CD4-positive, CD25-positive, alpha-beta regulatory T cell (primary cell): ENCODE measurements at regions not wholly inside any gene's neighbourhood (a gene's known extent, or its start where the extent isn't known, plus 50 kb on each side); places are given as distances from the start of the nearest gene placed in this dataset.

Experiments
- ATAC-seq, 2 donors: fragments of 150-1000 bp; cut with Tn5 transposase; one replicate each; pipeline ENCODE4 v1.10.0; 2021; ENCODE audit warnings: low read depth in 2 of 2, moderate number of reproducible peaks in 2 of 2, moderate library complexity in 1 of 2
- DNase-seq, 3 donors: peaks; one replicate each; pipeline versions ENCODE4 v3.0.0 to v3.0.0-alpha.2; 2012 to 2022; ENCODE audit warnings: mixed read lengths in 1 of 3
- H3K27ac ChIP-seq: one replicate; pipeline ENCODE4 v1.7.0; 2013; ENCODE audit warnings: mild to moderate bottlenecking, low read length; ENCODE audit not compliant: insufficient read depth, poor library complexity, severe bottlenecking
- H3K27me3 ChIP-seq: one replicate; pipeline ENCODE4 v1.7.0; 2013; ENCODE audit warnings: low read length; ENCODE audit not compliant: control insufficient read depth, insufficient read depth
- H3K36me3 ChIP-seq: one replicate; pipeline ENCODE4 v1.7.0; 2013; ENCODE audit warnings: mild to moderate bottlenecking, low read length, moderate library complexity; ENCODE audit not compliant: control insufficient read depth, insufficient read depth
- H3K4me1 ChIP-seq: 2 replicates; pipeline ENCODE4 v1.7.0; 2013; ENCODE audit warnings: mild to moderate bottlenecking, low read length; ENCODE audit not compliant: insufficient read depth, control insufficient read depth, poor library complexity, severe bottlenecking
- H3K4me3 ChIP-seq: one replicate; pipeline ENCODE4 v1.7.0; 2013; ENCODE audit warnings: low read depth, mild to moderate bottlenecking, low read length, moderate library complexity
- H3K9me3 ChIP-seq, 2 experiments: 1 replicate in 1 of 2; 2 replicates in 1 of 2; pipeline ENCODE4 v1.7.0; 2013; ENCODE audit warnings: low read length in 2 of 2, mild to moderate bottlenecking in 1 of 2, moderate library complexity in 1 of 2; ENCODE audit not compliant: control insufficient read depth in 2 of 2
- H3K27ac Mint-ChIP-seq, 3 donors: one replicate each; pipeline ENCODE4 v1.8.0; 2020 to 2022; ENCODE audit warnings: mild to moderate bottlenecking in 3 of 3, mixed read lengths in 3 of 3, moderate library complexity in 2 of 3
- H3K27me3 Mint-ChIP-seq: one replicate; pipeline ENCODE4 v1.8.0; 2022; ENCODE audit warnings: mild to moderate bottlenecking, mixed read lengths
- H3K36me3 Mint-ChIP-seq: one replicate; pipeline ENCODE4 v1.8.0; 2020; ENCODE audit warnings: mixed read lengths
- H3K4me1 Mint-ChIP-seq, 4 donors: one replicate each; pipeline ENCODE4 v1.8.0; 2020 to 2022; ENCODE audit warnings: mixed read lengths in 4 of 4, mild to moderate bottlenecking in 1 of 4
- H3K4me3 Mint-ChIP-seq, 4 donors: one replicate each; pipeline ENCODE4 v1.8.0; 2020 to 2022; ENCODE audit warnings: mild to moderate bottlenecking in 4 of 4, mixed read lengths in 4 of 4, moderate library complexity in 3 of 4
- H3K9me3 Mint-ChIP-seq, 7 donors: one replicate each; pipeline ENCODE4 v1.8.0; 2020 to 2022; ENCODE audit warnings: mixed read lengths in 7 of 7, mild to moderate bottlenecking in 3 of 7, moderate library complexity in 2 of 7

DNA sequence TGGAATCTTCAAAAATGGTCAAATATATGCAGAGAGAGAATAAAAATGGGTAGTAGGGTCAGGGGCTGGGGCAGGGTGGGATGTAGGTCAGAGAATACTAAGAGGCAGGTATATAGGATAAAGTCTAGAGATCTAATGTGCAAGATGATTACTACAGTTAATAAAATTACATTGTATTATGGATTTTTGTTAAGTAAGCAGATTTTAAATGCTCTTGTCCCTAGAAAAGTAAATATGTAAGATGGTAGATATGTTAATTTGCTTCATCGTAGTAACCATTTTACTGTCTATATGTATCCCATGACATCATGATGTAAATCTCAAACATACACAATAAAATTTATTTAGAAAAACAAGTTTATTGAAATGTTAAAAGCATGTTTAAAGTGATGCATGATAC lies 1051.4 kb downstream of the AGBL1 start:
- Histone ChIP-seq H3K4me1 (no peaks in the 10 kb centered on the region), H3K36me3 (no peaks in the 10 kb centered on the region), H3K27ac (no peak overlapping the region), H3K27me3 (no peaks in the 10 kb centered on the region), H3K4me3 (no peak overlapping the region), H3K9me3 (no peaks in the 10 kb centered on the region)
- Mint-ChIP-seq H3K27me3 (no peaks in the 10 kb centered on the region), H3K4me1 (no peaks in the 10 kb centered on the region), H3K27ac (no peak overlapping the region), H3K9me3 (peaks cover 0 to 10% (median 3%) of the 10 kb centered on the region in 7 donors), H3K4me3 (no peak overlapping the region), H3K36me3 (no peaks in the 10 kb centered on the region)
- ATAC-seq (no peak), DNase-seq (no peak)

GRCh38 chr15:87129916-87130315 lies 1050.2 kb downstream of the AGBL1 start:
- H3K27me3 ChIP-seq, result no peaks in the 10 kb centered on the region
- no peaks in the 10 kb centered on the region for H3K4me1 ChIP-seq
- no peaks in the 10 kb centered on the region for H3K36me3 ChIP-seq
- no peak for DNase-seq
- no peak overlapping the region for H3K4me3 ChIP-seq
- ATAC-seq, result no peak
- H3K27ac ChIP-seq, result no peak overlapping the region
- Mint-ChIP-seq H3K4me3 (no peak overlapping the region), H3K4me1 (no peaks in the 10 kb centered on the region), H3K36me3 (no peaks in the 10 kb centered on the region), H3K9me3 (peaks cover 0 to 10% (median 6%) of the 10 kb centered on the region in 7 donors), H3K27ac (no peak overlapping the region), H3K27me3 (no peaks in the 10 kb centered on the region)
- H3K9me3 ChIP-seq, result no peaks in the 10 kb centered on the region

GRCh38 chr15:87123676-87124382 lies 1044.2 kb downstream of the AGBL1 start:
- Histone ChIP-seq H3K4me3 (no peak overlapping the region), H3K27me3 (no peaks in the 10 kb centered on the region), H3K9me3 (no peaks in the 10 kb centered on the region), H3K4me1 (no peaks in the 10 kb centered on the region), H3K36me3 (no peaks in the 10 kb centered on the region), H3K27ac (no peak overlapping the region)
- no peak overlapping the region for H3K27ac Mint-ChIP-seq
- DNase-seq (no peak), ATAC-seq (no peak)
- no peaks in the 10 kb centered on the region for H3K4me1 Mint-ChIP-seq
- H3K9me3 Mint-ChIP-seq, result peaks cover 0 to 9% (median 4%) of the 10 kb centered on the region in 7 donors
- H3K4me3 Mint-ChIP-seq, result no peak overlapping the region
- H3K27me3 Mint-ChIP-seq, result no peaks in the 10 kb centered on the region
- H3K36me3 Mint-ChIP-seq, result no peaks in the 10 kb centered on the region

DNA sequence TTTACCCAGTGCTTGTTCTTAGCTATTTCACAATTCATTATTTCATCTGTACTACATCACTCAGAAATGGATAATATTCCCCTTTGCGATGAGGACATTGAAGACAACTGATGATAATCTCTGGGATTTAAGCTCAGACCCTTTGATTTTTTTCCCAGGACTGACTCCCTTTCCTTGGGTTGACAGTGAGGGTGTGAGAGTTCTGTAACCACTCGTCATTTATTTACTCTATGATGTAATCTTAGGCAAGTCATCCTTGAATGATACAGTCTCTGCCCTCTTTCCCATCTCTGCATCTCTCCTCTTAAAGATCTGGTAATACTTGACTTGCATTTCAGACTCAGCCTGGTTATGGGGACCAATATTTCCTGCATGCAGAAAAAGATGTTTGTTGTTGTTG lies 1041.7 kb downstream of the AGBL1 start:
- no peak overlapping the region for H3K4me3 Mint-ChIP-seq
- H3K27ac Mint-ChIP-seq, result no peak overlapping the region
- Histone ChIP-seq H3K27me3 (no peaks in the 10 kb centered on the region), H3K36me3 (no peaks in the 10 kb centered on the region), H3K4me3 (no peak overlapping the region), H3K4me1 (no peaks in the 10 kb centered on the region), H3K27ac (no peak overlapping the region), H3K9me3 (no peaks in the 10 kb centered on the region)
- H3K36me3 Mint-ChIP-seq, result no peaks in the 10 kb centered on the region
- H3K4me1 Mint-ChIP-seq, result no peaks in the 10 kb centered on the region
- H3K9me3 Mint-ChIP-seq, result peaks cover 2 to 8% (median 3%) of the 10 kb centered on the region in 7 donors
- H3K27me3 Mint-ChIP-seq, result no peaks in the 10 kb centered on the region
- ATAC-seq, result no peak
- DNase-seq, result no peak

GRCh38 chr15:87120555-87120954 lies 1040.9 kb downstream of the AGBL1 start:
- Mint-ChIP-seq H3K4me3 (no peak overlapping the region), H3K27ac (no peak overlapping the region), H3K36me3 (no peaks in the 10 kb centered on the region), H3K9me3 (peaks cover 0 to 5% (median 3%) of the 10 kb centered on the region in 7 donors), H3K4me1 (no peaks in the 10 kb centered on the region), H3K27me3 (no peaks in the 10 kb centered on the region)
- ATAC-seq (no peak), DNase-seq (no peak)
- no peaks in the 10 kb centered on the region for H3K4me1 ChIP-seq
- H3K36me3 ChIP-seq, result no peaks in the 10 kb centered on the region
- H3K27ac ChIP-seq, result no peak overlapping the region
- no peak overlapping the region for H3K4me3 ChIP-seq
- no peaks in the 10 kb centered on the region for H3K9me3 ChIP-seq
- H3K27me3 ChIP-seq, result no peaks in the 10 kb centered on the region

GRCh38 chr15:87118846-87119245 lies 1039.2 kb downstream of the AGBL1 start:
- no peaks in the 10 kb centered on the region for H3K9me3 ChIP-seq
- H3K27ac Mint-ChIP-seq, result no peak overlapping the region
- H3K4me3 ChIP-seq, result no peak overlapping the region
- DNase-seq, result no peak
- H3K27ac ChIP-seq, result no peak overlapping the region
- H3K27me3 Mint-ChIP-seq, result no peaks in the 10 kb centered on the region
- H3K9me3 Mint-ChIP-seq, result peaks cover 0 to 5% (median 3%) of the 10 kb centered on the region in 7 donors
- H3K36me3 Mint-ChIP-seq, result no peaks in the 10 kb centered on the region
- no peaks in the 10 kb centered on the region for H3K27me3 ChIP-seq
- H3K36me3 ChIP-seq, result no peaks in the 10 kb centered on the region
- no peaks in the 10 kb centered on the region for H3K4me1 ChIP-seq
- H3K4me1 Mint-ChIP-seq, result no peaks in the 10 kb centered on the region
- ATAC-seq, result no peak
- H3K4me3 Mint-ChIP-seq, result no peak overlapping the region

GRCh38 chr15:87118435-87118834 lies 1038.8 kb downstream of the AGBL1 start:
- no peaks in the 10 kb centered on the region for H3K9me3 ChIP-seq
- no peak overlapping the region for H3K27ac Mint-ChIP-seq
- H3K4me3 ChIP-seq, result no peak overlapping the region
- H3K27ac ChIP-seq, result no peak overlapping the region
- peaks cover 0 to 6% (median 3%) of the 10 kb centered on the region in 7 donors for H3K9me3 Mint-ChIP-seq
- ATAC-seq, result no peak
- no peaks in the 10 kb centered on the region for H3K27me3 Mint-ChIP-seq
- H3K27me3 ChIP-seq, result no peaks in the 10 kb centered on the region
- H3K36me3 Mint-ChIP-seq, result no peaks in the 10 kb centered on the region
- H3K4me1 Mint-ChIP-seq, result no peaks in the 10 kb centered on the region
- no peaks in the 10 kb centered on the region for H3K36me3 ChIP-seq
- H3K4me1 ChIP-seq, result no peaks in the 10 kb centered on the region
- no peak for DNase-seq
- no peak overlapping the region for H3K4me3 Mint-ChIP-seq

DNA sequence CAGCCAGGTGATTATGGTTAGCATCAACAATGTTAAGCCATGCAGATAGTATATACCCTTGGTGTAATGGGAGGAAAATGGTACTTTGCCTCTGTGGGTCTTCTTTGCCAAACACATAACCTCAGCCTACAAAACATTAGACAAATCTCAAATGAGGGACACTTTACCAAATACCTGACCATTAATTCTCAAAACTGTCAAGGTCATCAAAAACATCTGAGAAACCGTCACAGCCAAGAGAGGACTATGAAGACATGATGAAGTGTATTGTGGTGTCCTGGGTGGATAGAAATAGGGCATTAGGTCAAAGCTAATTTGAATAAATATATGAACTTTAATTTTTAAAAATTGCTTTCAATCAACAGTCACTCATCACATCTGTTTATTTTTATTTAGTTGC lies 1036.1 kb downstream of the AGBL1 start:
- Histone ChIP-seq H3K27ac (no peak overlapping the region), H3K27me3 (no peaks in the 10 kb centered on the region), H3K36me3 (no peaks in the 10 kb centered on the region), H3K4me1 (no peaks in the 10 kb centered on the region), H3K9me3 (no peaks in the 10 kb centered on the region), H3K4me3 (no peak overlapping the region)
- Mint-ChIP-seq H3K36me3 (no peaks in the 10 kb centered on the region), H3K4me3 (no peak overlapping the region), H3K27me3 (no peaks in the 10 kb centered on the region), H3K27ac (no peak overlapping the region), H3K4me1 (no peaks in the 10 kb centered on the region), H3K9me3 (peaks cover 0 to 6% (median 2%) of the 10 kb centered on the region in 7 donors)
- DNase-seq (no peak), ATAC-seq (no peak)
